ENCODE measurements at regions not wholly inside any gene's neighbourhood (a gene's known extent, or its start where the extent isn't known, plus 50 kb on each side); places are given as distances from the start of the nearest gene placed in this dataset.

DNA sequence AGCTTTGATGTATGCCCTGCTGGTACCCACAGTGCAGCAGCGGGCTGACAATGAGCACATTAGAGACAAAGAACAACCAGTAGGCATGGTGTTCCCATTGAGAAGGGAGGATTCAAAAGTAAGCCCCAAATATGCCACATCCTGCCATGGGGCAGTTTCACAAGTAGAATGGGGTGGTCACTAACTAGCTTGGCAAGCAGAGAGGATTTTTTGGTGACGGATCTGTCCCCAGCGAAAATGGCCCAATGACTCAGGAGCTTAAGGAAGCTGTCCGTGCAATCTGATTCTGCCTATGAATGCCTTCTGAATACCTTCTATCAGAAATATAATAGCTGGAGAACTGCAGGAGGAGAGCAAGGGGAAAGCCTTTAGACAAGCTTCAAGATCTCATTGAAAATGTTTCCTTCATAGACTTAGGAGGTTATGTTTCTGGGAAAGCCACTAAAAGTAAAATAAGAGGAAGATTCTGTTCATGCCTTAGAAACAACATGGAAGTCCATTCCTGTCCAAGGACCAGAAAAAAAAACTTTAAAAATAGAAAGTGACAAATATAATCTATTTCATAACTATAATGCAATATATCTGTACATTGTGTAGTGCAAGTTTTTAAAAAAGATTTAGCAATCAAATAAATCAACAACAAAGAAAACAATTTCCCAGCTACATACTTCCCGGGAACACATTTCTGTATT is 117.5 kb upstream of the SLC14A2 start:
- H3K9ac ChIP-seq (ENCODE audit: low read depth in 2 of 2, low read length in 2 of 2): no peak overlapping the region
- H3K36me3 ChIP-seq: no peaks in the 10 kb centered on the region
- no peaks in the 10 kb centered on the region for H3K4me1 ChIP-seq
- H3K9me3 ChIP-seq: no peaks in the 10 kb centered on the region
- H3K27ac ChIP-seq: no peak overlapping the region
- no peaks in the 10 kb centered on the region for H3K27me3 ChIP-seq
- intact Hi-C loops (cut with DNase I): no loop called here
- no peak for DNase-seq
- no peak overlapping the region for H3K4me3 ChIP-seq
- TF ChIP-seq, protein P1, sequence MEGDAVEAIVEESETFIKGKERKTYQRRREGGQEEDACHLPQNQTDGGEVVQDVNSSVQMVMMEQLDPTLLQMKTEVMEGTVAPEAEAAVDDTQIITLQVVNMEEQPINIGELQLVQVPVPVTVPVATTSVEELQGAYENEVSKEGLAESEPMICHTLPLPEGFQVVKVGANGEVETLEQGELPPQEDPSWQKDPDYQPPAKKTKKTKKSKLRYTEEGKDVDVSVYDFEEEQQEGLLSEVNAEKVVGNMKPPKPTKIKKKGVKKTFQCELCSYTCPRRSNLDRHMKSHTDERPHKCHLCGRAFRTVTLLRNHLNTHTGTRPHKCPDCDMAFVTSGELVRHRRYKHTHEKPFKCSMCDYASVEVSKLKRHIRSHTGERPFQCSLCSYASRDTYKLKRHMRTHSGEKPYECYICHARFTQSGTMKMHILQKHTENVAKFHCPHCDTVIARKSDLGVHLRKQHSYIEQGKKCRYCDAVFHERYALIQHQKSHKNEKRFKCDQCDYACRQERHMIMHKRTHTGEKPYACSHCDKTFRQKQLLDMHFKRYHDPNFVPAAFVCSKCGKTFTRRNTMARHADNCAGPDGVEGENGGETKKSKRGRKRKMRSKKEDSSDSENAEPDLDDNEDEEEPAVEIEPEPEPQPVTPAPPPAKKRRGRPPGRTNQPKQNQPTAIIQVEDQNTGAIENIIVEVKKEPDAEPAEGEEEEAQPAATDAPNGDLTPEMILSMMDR (IDR thresholded peaks at IDR 0.05): no peak

DNA sequence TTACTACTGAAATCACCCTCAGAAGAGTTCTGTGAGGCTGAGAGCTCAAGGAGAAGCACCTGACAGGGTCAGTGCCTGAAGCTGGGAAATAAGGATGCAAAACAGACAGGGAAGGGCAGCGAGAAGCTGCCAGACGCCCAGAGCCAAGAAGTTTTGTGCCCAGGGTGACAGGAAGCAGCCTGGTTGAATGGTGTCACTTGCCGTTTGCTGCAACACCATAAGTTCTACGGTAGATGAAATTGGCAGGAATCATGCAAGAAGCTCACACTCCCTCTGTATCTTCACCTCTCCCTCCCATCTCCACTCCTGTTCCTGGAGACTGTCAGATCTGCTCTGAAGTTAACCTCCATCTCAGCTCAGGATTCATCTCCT is 117.0 kb upstream of the SLC14A2 start:
- no peak for DNase-seq
- Histone ChIP-seq H3K4me1 (no peaks in the 10 kb centered on the region), H3K27me3 (no peaks in the 10 kb centered on the region), H3K27ac (no peak overlapping the region), H3K9ac (ENCODE audit: low read depth in 2 of 2, low read length in 2 of 2) (no peak overlapping the region), H3K9me3 (no peaks in the 10 kb centered on the region), H3K4me3 (no peak overlapping the region), H3K36me3 (no peaks in the 10 kb centered on the region)
- intact Hi-C loops (cut with DNase I): no loop called here
- TF ChIP-seq, protein P1 (IDR thresholded peaks at IDR 0.05): no peak

- TF ChIP-seq, protein P1 (IDR thresholded peaks at IDR 0.05): no peak
- Histone ChIP-seq H3K9ac (ENCODE audit: low read depth in 2 of 2, low read length in 2 of 2) (no peak overlapping the region), H3K4me1 (no peaks in the 10 kb centered on the region), H3K9me3 (no peaks in the 10 kb centered on the region), H3K27ac (no peak overlapping the region), H3K36me3 (no peaks in the 10 kb centered on the region), H3K27me3 (no peaks in the 10 kb centered on the region), H3K4me3 (no peak overlapping the region)
- DNase-seq: no peak
- intact Hi-C loops (cut with DNase I): no loop called here
Observed at GRCh38 chr18:45503990-45504389, 111.3 kb upstream of the SLC14A2 start.

DNA sequence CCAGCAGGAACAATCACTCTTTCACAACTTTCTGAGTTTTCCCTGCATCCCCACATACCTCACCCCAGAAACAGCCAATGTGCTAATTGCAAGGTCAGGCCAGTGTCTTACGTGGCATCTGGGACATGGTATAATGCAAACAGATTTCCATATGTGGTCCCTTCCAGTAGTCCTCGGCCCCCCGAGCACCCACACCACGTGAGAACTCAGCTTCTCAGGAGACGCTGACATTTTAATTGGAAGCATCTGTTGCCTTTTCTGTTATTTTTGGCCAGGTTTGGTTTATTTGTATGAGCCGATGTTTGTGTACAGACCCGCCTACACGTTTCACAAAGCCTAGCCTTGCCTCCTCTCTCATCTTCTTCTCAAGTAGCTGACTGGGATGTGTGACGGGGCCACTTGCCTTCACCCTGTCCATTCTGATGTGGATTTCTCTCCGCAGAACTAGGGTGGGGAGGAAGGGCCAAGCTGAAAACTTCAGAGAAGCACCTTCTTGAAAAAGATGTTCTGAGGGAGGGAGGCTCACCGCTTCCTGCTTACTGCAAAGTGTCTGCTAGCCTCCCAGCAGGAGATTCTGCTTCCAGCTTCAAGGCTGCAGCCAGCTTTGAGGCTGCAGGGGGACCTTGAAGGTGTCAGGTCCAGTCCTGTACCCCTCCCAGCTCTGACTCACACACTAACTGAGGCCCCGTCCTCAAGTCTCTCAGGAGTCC is 109.6 kb upstream of the SLC14A2 start:
- Histone ChIP-seq H3K36me3 (no peaks in the 10 kb centered on the region), H3K9ac (ENCODE audit: low read depth in 2 of 2, low read length in 2 of 2) (no peak overlapping the region), H3K4me1 (no peaks in the 10 kb centered on the region), H3K27me3 (no peaks in the 10 kb centered on the region), H3K9me3 (no peaks in the 10 kb centered on the region), H3K27ac (no peak overlapping the region), H3K4me3 (no peak overlapping the region)
- TF ChIP-seq, protein P1 (IDR thresholded peaks at IDR 0.05): no peak
- DNase-seq: no peak
- intact Hi-C loops (cut with DNase I): no loop called here

DNA sequence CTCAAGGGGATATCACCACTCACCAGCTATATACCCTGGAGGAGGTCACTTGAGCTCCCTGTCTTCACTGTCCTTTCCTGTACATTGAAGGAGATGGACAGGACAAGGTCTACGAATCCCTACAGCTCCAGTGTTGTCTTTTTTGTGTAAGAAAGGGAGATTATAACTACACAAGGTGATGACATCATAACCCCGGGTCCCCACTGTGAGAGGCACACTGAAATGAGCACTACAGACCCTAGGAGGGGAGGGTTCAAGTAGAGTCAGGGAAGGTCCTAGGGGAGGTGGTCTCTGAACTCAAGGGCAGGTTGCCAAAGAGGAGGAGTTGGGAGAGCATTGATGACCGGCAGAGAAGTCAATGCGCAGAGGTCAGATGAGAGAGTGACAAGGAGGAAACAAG is 108.3 kb upstream of the SLC14A2 start:
- Histone ChIP-seq H3K4me3 (no peak overlapping the region), H3K27ac (no peak overlapping the region), H3K4me1 (no peaks in the 10 kb centered on the region), H3K27me3 (no peaks in the 10 kb centered on the region), H3K36me3 (no peaks in the 10 kb centered on the region), H3K9me3 (no peaks in the 10 kb centered on the region), H3K9ac (ENCODE audit: low read depth in 2 of 2, low read length in 2 of 2) (no peak overlapping the region)
- DNase-seq: no peak
- TF ChIP-seq, protein P1 (IDR thresholded peaks at IDR 0.05): no peak
- intact Hi-C loops (cut with DNase I): no loop called here
